HCT116 (cell line): ENCODE measurements at regions not wholly inside any gene's neighbourhood (a gene's known extent, or its start where the extent isn't known, plus 50 kb on each side); places are given as distances from the start of the nearest gene placed in this dataset.

Experiments
- ATAC-seq: fragments of 200-7000 bp; cut with Tn5 transposase; 2 replicates; pipeline ENCODE4 v1.9.1; 2020; ENCODE audit warnings: mild to moderate bottlenecking, moderate library complexity
- BruUV-seq: library from RNA; stranded (reverse); fragments of 400-500 nt; replicated peaks from 2 replicates; lab custom pipeline; 2021; lab: Mats Ljungman, UMichigan
- CTCF ChIA-PET: fragments of 300-600 bp; sonication (Branson Sonifier 250); formaldehyde crosslinking; loops from one replicate; lab custom pipeline; 2021; ENCODE audit warnings: antibody characterized with exemption; lab: Charles Lee
- POLR2A ChIA-PET: fragments of 300-600, 350-600 bp; sonication (Branson Sonifier 250); formaldehyde crosslinking; loops from one replicate; lab custom pipeline; 2021; ENCODE audit warnings: antibody characterized with exemption; lab: Charles Lee
- RAD21 ChIA-PET, 2 experiments: fragments of 300-600 bp; sonication (Branson Sonifier 250); formaldehyde crosslinking; loops; one replicate each; lab custom pipeline; 2023; ENCODE audit warnings: low total read pairs in 2 of 2; ENCODE audit not compliant: uncharacterized antibody in 2 of 2, unreplicated experiment in 2 of 2, low non-redundant PET in 1 of 2; lab: Charles Lee
- DNase-seq: peaks from one replicate; pipeline ENCODE4 v3.0.0-alpha.2; 2010; ENCODE audit warnings: low read depth, low spot score
- H2AFZ ChIP-seq: fragments of 200-600 bp; shearing (Covaris generic), sonication (generic); 2 replicates; pipeline ENCODE4 v1.6.1; 2017; ENCODE audit warnings: low read depth, mixed run types, mixed read lengths, antibody characterized with exemption, low read length; ENCODE audit not compliant: poor library complexity, severe bottlenecking
- H3K27ac ChIP-seq: 2 replicates; pipeline ENCODE4 v1.5.1; 2012; ENCODE audit warnings: low read depth, low read length
- H3K27me3 ChIP-seq: fragments of 200-600 bp; sonication (generic); 2 replicates; pipeline ENCODE4 v1.6.1; 2016; ENCODE audit warnings: mixed run types, low read length, mixed read lengths; ENCODE audit not compliant: insufficient read depth
- H3K36me3 ChIP-seq, 2 experiments: fragments of 200-500 bp in 1 of 2; fragments of 200-600 bp in 1 of 2; sonication (Bioruptor generic) in 1 of 2; sonication (generic) in 1 of 2; 2 replicates each; pipeline versions ENCODE4 v1.5.1 to v1.6.1; 2014 to 2016; ENCODE audit warnings: low read length in 2 of 2, inconsistent platforms in 1 of 2, mixed read lengths in 1 of 2, mixed run types in 1 of 2; ENCODE audit not compliant: insufficient read depth in 2 of 2, control insufficient read depth in 1 of 2
- H3K4me1 ChIP-seq, 2 experiments: fragments of 200-600 bp in 1 of 2; sonication (generic) in 1 of 2; 2 replicates each; pipeline versions ENCODE4 v1.5.1 to v1.6.1; 2012 to 2017; ENCODE audit warnings: low read length in 2 of 2, inconsistent platforms in 1 of 2, mild to moderate bottlenecking in 1 of 2, mixed read lengths in 1 of 2, mixed run types in 1 of 2, moderate library complexity in 1 of 2; ENCODE audit not compliant: insufficient read depth in 2 of 2, control insufficient read depth in 1 of 2
- H3K4me2 ChIP-seq: fragments of 200-600 bp; sonication (generic); 2 replicates; pipeline ENCODE4 v1.6.1; 2017; ENCODE audit warnings: mixed run types, low read length, mixed read lengths
- H3K4me3 ChIP-seq, 2 experiments: fragments of 200-600 bp in 1 of 2; sonication (generic) in 1 of 2; replicated peaks in 1 of 2; 2 replicates each; pipeline ENCODE4 v1.5.1; 2011 to 2016; ENCODE audit warnings: low read length in 2 of 2, control low read depth in 1 of 2, low read depth in 1 of 2, mild to moderate bottlenecking in 1 of 2, mixed read lengths in 1 of 2, mixed run types in 1 of 2
- H3K79me2 ChIP-seq: fragments of 200-600 bp; sonication (generic); 2 replicates; pipeline ENCODE4 v1.6.1; 2017; ENCODE audit warnings: mild to moderate bottlenecking, mixed run types, low read length, moderate library complexity, mixed read lengths; ENCODE audit not compliant: insufficient read depth
- H3K9ac ChIP-seq: fragments of 200-600 bp; sonication (generic); 2 replicates; pipeline ENCODE4 v1.6.1; 2016; ENCODE audit warnings: low read length, mixed read lengths
- H3K9me2 ChIP-seq: fragments of 200-600 bp; sonication (generic), shearing (Covaris generic); 2 replicates; pipeline ENCODE4 v1.6.1; 2017; ENCODE audit warnings: mixed run types, mild to moderate bottlenecking, moderate library complexity; ENCODE audit not compliant: insufficient read depth
- H3K9me3 ChIP-seq, 2 experiments: fragments of 200-500 bp in 1 of 2; fragments of 200-600 bp in 1 of 2; sonication (Bioruptor generic) in 1 of 2; sonication (generic) in 1 of 2; 2 replicates each; pipeline ENCODE4 v1.6.1; 2014 to 2017; ENCODE audit warnings: low read length in 2 of 2, mixed read lengths in 2 of 2, inconsistent platforms in 1 of 2, low read depth in 1 of 2, mild to moderate bottlenecking in 1 of 2, mixed run types in 1 of 2, moderate library complexity in 1 of 2; ENCODE audit not compliant: control insufficient read depth in 1 of 2, insufficient read depth in 1 of 2
- H4K20me1 ChIP-seq: fragments of 200-600 bp; sonication (generic), shearing (Covaris generic); 2 replicates; pipeline ENCODE4 v1.6.1; 2017; ENCODE audit warnings: mixed run types, mild to moderate bottlenecking, moderate library complexity; ENCODE audit not compliant: insufficient read depth
- ATF3 ChIP-seq: IDR thresholded peaks from 2 replicates; pipeline ENCODE4 v1.6.1; 2012
- CBX3 ChIP-seq: IDR thresholded peaks from 2 replicates; pipeline ENCODE4 v1.6.1; 2012; ENCODE audit warnings: low read depth
- CEBPB ChIP-seq: IDR thresholded peaks from 2 replicates; pipeline ENCODE4 v1.6.1; 2012; ENCODE audit warnings: low read depth
- CTCF ChIP-seq, 3 experiments: fragments of 200-600 bp in 1 of 3; sonication (generic) in 1 of 3; IDR thresholded peaks in 2 of 3; conservative IDR thresholded peaks in 1 of 3; 2 replicates each; pipeline ENCODE4 v1.5.1; 2012 to 2017; ENCODE audit warnings: low read depth in 2 of 3, low read length in 2 of 3, antibody characterized with exemption in 1 of 3, borderline replicate concordance in 1 of 3, control low read depth in 1 of 3, mild to moderate bottlenecking in 1 of 3, mixed read lengths in 1 of 3, mixed run types in 1 of 3, moderate library complexity in 1 of 3; ENCODE audit not compliant: insufficient read depth in 1 of 3
- EGR1 ChIP-seq: IDR thresholded peaks from 2 replicates; pipeline ENCODE4 v1.6.1; 2012; ENCODE audit warnings: low read depth
- EZH2 ChIP-seq: fragments of 200-600 bp; sonication (generic); IDR thresholded peaks from 2 replicates; pipeline ENCODE4 v1.6.1; 2017; ENCODE audit warnings: antibody characterized with exemption, mixed run types
- EZH2phosphoT487 ChIP-seq: fragments of 200-600 bp; IDR thresholded peaks from 2 replicates; pipeline ENCODE4 v1.6.1; 2018; ENCODE audit warnings: antibody characterized with exemption, borderline replicate concordance
- MAX ChIP-seq: IDR thresholded peaks from 2 replicates; pipeline ENCODE4 v1.6.1; 2012
- REST ChIP-seq: IDR thresholded peaks from 2 replicates; pipeline ENCODE4 v1.6.1; 2012; ENCODE audit warnings: low read depth
- SIN3A ChIP-seq: IDR thresholded peaks from 2 replicates; pipeline ENCODE4 v1.6.1; 2012; ENCODE audit warnings: low read depth
- SP1 ChIP-seq: IDR thresholded peaks from 2 replicates; pipeline ENCODE4 v1.6.1; 2012; ENCODE audit warnings: low read depth
- SRF ChIP-seq: IDR thresholded peaks from 2 replicates; pipeline ENCODE4 v1.6.1; 2012; ENCODE audit warnings: low read depth
- TCF7L2 ChIP-seq: IDR thresholded peaks from 2 replicates; pipeline ENCODE4 v1.7.0; 2011; ENCODE audit warnings: borderline replicate concordance, inconsistent platforms; ENCODE audit not compliant: insufficient read depth, insufficient read length; ENCODE audit errors: extremely low read depth
- ZBTB33 ChIP-seq: IDR thresholded peaks from 2 replicates; pipeline ENCODE4 v1.6.1; 2011; ENCODE audit warnings: mild to moderate bottlenecking, low read length, moderate library complexity; ENCODE audit not compliant: insufficient replicate concordance; ENCODE audit errors: extremely low read depth
- ZFX ChIP-seq: fragments of 450-650 bp; IDR thresholded peaks from 2 replicates; pipeline ENCODE4 v1.6.1; 2017
- intact Hi-C: fragments of 100-400 bp; cut with micrococcal nuclease; formaldehyde crosslinking; loops from 2 replicates; pipeline ENCODE4 v1.10.0; 2022

- POLR2A ChIA-PET = no interaction called here
- DNase-seq (no peak), ATAC-seq (no peak)
- BruUV-seq = no TSS peak
- no peak overlapping the region for H3K9ac ChIP-seq
- no peaks in the 10 kb centered on the region for H3K9me3 ChIP-seq
- no peaks in the 10 kb centered on the region for H3K79me2 ChIP-seq
- RAD21 ChIA-PET = no interaction called here
- H3K27ac ChIP-seq = no peak overlapping the region
- H3K36me3 ChIP-seq = no peaks in the 10 kb centered on the region
- no peak overlapping the region for H3K4me2 ChIP-seq
- CTCF ChIA-PET = no interaction called here
- no peak overlapping the region for H2AFZ ChIP-seq
- no peaks in the 10 kb centered on the region for H4K20me1 ChIP-seq
- intact Hi-C loops = no loop called here
- no peaks in the 10 kb centered on the region for H3K4me1 ChIP-seq
- TF ChIP-seq ATF3 (no peak), SIN3A (no peak), EZH2phosphoT487 (no peak), EZH2 (no peak), ZBTB33 (no peak), MAX (no peak), SP1 (no peak), SRF (no peak), CBX3 (no peak), TCF7L2 (no peak), REST (no peak), CEBPB (no peak), ZFX (no peak), CTCF (IDR thresholded peaks at IDR 0.05 in 2 of 3, conservative IDR thresholded peaks at IDR 0.05 in 1 of 3; ENCODE audit: borderline replicate concordance in 1 of 3, insufficient read depth in 1 of 3, low read depth in 2 of 3, low read length in 2 of 3) (no peak), EGR1 (no peak)
- H3K4me3 ChIP-seq = no peak overlapping the region
- no peaks in the 10 kb centered on the region for H3K27me3 ChIP-seq
- no peaks in the 10 kb centered on the region for H3K9me2 ChIP-seq
Observed at GRCh38 chr3:103699228-103699627, 1264.4 kb downstream of the ZPLD1 start.
